ENCODE measurements at regions not wholly inside any gene's neighbourhood (a gene's known extent, or its start where the extent isn't known, plus 50 kb on each side); places are given as distances from the start of the nearest gene placed in this dataset.

DNA sequence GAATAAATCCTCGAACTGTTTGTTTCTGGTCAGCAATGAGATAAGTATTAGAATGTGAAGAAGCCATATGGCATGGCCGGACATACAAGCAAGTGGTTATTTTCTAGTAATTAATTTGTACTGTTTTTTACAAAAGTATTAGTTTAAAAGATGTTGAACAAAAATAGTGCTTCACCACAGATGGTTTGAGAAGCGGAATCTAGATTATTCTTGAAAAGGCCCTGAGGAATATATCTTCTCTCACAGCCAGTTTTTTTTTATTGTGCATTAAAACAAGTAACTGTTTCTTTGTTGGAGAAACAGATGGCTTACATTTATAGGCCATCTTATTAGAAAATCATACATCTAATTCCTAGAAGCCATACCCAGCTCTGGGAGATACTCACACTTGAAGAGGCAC, 153.3 kb downstream of the TMEM26 start:
- H3K27me3 ChIP-seq (ENCODE audit: control insufficient read depth in 4 of 4, insufficient read depth in 4 of 4, low read length in 3 of 4), result no peaks in the 10 kb centered on the region
- no peak overlapping the region for H3K27ac ChIP-seq (ENCODE audit: low read depth in 1 of 2, low read length in 2 of 2)
- TF ChIP-seq, protein P1, sequence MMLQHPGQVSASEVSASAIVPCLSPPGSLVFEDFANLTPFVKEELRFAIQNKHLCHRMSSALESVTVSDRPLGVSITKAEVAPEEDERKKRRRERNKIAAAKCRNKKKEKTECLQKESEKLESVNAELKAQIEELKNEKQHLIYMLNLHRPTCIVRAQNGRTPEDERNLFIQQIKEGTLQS (IDR thresholded peaks at IDR 0.05), result no peak
- TF ChIP-seq, protein P2, sequence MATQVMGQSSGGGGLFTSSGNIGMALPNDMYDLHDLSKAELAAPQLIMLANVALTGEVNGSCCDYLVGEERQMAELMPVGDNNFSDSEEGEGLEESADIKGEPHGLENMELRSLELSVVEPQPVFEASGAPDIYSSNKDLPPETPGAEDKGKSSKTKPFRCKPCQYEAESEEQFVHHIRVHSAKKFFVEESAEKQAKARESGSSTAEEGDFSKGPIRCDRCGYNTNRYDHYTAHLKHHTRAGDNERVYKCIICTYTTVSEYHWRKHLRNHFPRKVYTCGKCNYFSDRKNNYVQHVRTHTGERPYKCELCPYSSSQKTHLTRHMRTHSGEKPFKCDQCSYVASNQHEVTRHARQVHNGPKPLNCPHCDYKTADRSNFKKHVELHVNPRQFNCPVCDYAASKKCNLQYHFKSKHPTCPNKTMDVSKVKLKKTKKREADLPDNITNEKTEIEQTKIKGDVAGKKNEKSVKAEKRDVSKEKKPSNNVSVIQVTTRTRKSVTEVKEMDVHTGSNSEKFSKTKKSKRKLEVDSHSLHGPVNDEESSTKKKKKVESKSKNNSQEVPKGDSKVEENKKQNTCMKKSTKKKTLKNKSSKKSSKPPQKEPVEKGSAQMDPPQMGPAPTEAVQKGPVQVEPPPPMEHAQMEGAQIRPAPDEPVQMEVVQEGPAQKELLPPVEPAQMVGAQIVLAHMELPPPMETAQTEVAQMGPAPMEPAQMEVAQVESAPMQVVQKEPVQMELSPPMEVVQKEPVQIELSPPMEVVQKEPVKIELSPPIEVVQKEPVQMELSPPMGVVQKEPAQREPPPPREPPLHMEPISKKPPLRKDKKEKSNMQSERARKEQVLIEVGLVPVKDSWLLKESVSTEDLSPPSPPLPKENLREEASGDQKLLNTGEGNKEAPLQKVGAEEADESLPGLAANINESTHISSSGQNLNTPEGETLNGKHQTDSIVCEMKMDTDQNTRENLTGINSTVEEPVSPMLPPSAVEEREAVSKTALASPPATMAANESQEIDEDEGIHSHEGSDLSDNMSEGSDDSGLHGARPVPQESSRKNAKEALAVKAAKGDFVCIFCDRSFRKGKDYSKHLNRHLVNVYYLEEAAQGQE (IDR thresholded peaks at IDR 0.05), result no peak
- TF ChIP-seq SP1 (IDR thresholded peaks at IDR 0.05) (no peak), RXRA (IDR thresholded peaks at IDR 0.05) (no peak), RAD21 (IDR thresholded peaks at IDR 0.05) (no peak), HNF4G (IDR thresholded peaks at IDR 0.05) (no peak), HNF4A (conservative IDR thresholded peaks at IDR 0.05) (no peak), YY1 (IDR thresholded peaks at IDR 0.05) (no peak), EGR1 (IDR thresholded peaks at IDR 0.05; ENCODE audit: low read depth in 2 of 2) (no peak), FOXA1 (IDR thresholded peaks at IDR 0.05) (no peak), JUND (IDR thresholded peaks at IDR 0.05) (no peak), GABPA (IDR thresholded peaks at IDR 0.05 in 1 of 2, conservative IDR thresholded peaks at IDR 0.05 in 1 of 2) (no peak)
- TF ChIP-seq, protein P3, sequence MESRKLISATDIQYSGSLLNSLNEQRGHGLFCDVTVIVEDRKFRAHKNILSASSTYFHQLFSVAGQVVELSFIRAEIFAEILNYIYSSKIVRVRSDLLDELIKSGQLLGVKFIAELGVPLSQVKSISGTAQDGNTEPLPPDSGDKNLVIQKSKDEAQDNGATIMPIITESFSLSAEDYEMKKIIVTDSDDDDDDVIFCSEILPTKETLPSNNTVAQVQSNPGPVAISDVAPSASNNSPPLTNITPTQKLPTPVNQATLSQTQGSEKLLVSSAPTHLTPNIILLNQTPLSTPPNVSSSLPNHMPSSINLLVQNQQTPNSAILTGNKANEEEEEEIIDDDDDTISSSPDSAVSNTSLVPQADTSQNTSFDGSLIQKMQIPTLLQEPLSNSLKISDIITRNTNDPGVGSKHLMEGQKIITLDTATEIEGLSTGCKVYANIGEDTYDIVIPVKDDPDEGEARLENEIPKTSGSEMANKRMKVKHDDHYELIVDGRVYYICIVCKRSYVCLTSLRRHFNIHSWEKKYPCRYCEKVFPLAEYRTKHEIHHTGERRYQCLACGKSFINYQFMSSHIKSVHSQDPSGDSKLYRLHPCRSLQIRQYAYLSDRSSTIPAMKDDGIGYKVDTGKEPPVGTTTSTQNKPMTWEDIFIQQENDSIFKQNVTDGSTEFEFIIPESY (IDR thresholded peaks at IDR 0.05), result no peak
- TF ChIP-seq, protein P4, sequence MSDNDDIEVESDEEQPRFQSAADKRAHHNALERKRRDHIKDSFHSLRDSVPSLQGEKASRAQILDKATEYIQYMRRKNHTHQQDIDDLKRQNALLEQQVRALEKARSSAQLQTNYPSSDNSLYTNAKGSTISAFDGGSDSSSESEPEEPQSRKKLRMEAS (IDR thresholded peaks at IDR 0.05), result no peak
- TF ChIP-seq, protein P5, sequence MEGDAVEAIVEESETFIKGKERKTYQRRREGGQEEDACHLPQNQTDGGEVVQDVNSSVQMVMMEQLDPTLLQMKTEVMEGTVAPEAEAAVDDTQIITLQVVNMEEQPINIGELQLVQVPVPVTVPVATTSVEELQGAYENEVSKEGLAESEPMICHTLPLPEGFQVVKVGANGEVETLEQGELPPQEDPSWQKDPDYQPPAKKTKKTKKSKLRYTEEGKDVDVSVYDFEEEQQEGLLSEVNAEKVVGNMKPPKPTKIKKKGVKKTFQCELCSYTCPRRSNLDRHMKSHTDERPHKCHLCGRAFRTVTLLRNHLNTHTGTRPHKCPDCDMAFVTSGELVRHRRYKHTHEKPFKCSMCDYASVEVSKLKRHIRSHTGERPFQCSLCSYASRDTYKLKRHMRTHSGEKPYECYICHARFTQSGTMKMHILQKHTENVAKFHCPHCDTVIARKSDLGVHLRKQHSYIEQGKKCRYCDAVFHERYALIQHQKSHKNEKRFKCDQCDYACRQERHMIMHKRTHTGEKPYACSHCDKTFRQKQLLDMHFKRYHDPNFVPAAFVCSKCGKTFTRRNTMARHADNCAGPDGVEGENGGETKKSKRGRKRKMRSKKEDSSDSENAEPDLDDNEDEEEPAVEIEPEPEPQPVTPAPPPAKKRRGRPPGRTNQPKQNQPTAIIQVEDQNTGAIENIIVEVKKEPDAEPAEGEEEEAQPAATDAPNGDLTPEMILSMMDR (IDR thresholded peaks at IDR 0.05; ENCODE audit: low read depth, low read length, missing input control), result no peak
- no peak overlapping the region for H3K4me3 ChIP-seq (ENCODE audit: low read depth in 1 of 3, low read length in 3 of 3)
- peaks cover 0 to 7% (median 3%) of the 10 kb centered on the region in 4 donors for H3K9me3 ChIP-seq (ENCODE audit: control insufficient read depth in 4 of 4, low read length in 3 of 4)
- H3K9ac ChIP-seq (ENCODE audit: low read depth in 1 of 2, low read length in 2 of 2), result no peak overlapping the region
- H3K36me3 ChIP-seq (ENCODE audit: control insufficient read depth in 4 of 4, insufficient read depth in 3 of 4, low read depth in 1 of 4, low read length in 3 of 4), result no peaks in the 10 kb centered on the region
- no peak for DNase-seq (ENCODE audit: low spot score)
- 71% methylated on average over 3 of the region's 3 CpGs for WGBS
- no peaks in the 10 kb centered on the region for H3K4me1 ChIP-seq (ENCODE audit: control insufficient read depth in 4 of 4, insufficient read depth in 4 of 4, low read length in 3 of 4)

DNA sequence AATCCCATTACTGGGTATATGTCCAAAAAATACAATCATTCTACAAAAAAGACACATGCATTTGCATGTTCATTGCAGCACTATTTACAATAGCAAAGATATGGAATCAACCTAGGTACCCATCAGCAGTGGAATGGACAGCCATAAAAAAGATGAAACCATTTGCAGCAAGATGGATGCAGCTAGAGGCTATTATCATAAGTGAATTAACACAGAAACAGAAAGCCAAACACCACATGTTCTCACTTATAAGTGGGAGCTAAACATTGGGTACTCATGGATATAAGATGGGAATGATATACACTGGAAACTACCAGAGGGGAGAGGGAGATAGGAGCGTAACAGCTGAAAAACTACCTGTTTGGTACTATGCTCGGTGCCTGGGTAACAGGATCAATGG, 154.0 kb downstream of the TMEM26 start:
- WGBS, result 93% methylated on average over 2 of the region's 2 CpGs
- TF ChIP-seq TAF1 (conservative IDR thresholded peaks at IDR 0.05) (no peak), NR2F2 (IDR thresholded peaks at IDR 0.05) (no peak), FOXA2 (IDR thresholded peaks at IDR 0.05) (no peak)
- TF ChIP-seq, protein P5 (IDR thresholded peaks at IDR 0.05; ENCODE audit: low read depth, low read length, missing input control), result no peak
- H3K36me3 ChIP-seq (ENCODE audit: control insufficient read depth in 4 of 4, insufficient read depth in 3 of 4, low read depth in 1 of 4, low read length in 3 of 4), result no peaks in the 10 kb centered on the region
- no peaks in the 10 kb centered on the region for H3K4me1 ChIP-seq (ENCODE audit: control insufficient read depth in 4 of 4, insufficient read depth in 4 of 4, low read length in 3 of 4)
- no peak for DNase-seq (ENCODE audit: low spot score)
- H3K4me3 ChIP-seq (ENCODE audit: low read depth in 1 of 3, low read length in 3 of 3), result no peak overlapping the region
- H3K9ac ChIP-seq (ENCODE audit: low read depth in 1 of 2, low read length in 2 of 2), result no peak overlapping the region
- no peaks in the 10 kb centered on the region for H3K27me3 ChIP-seq (ENCODE audit: control insufficient read depth in 4 of 4, insufficient read depth in 4 of 4, low read length in 3 of 4)
- H3K27ac ChIP-seq (ENCODE audit: low read depth in 1 of 2, low read length in 2 of 2), result no peak overlapping the region
- peaks cover 0 to 7% (median 3%) of the 10 kb centered on the region in 4 donors for H3K9me3 ChIP-seq (ENCODE audit: control insufficient read depth in 4 of 4, low read length in 3 of 4)

Data from liver (tissue), 8 donors.